GM12878 (cell line): ENCODE measurements at regions not wholly inside any gene's neighbourhood (a gene's known extent, or its start where the extent isn't known, plus 50 kb on each side); places are given as distances from the start of the nearest gene placed in this dataset.
"Not testable (repeated sequence)": the region's sequence is repeated elsewhere in the genome, so short reads cannot be mapped to it uniquely, and the experiment has no call there.

Experiments used
- ATAC-seq: fragments of 200-7000 bp; cut with Tn5 transposase; 3 replicates; pipeline ENCODE4 v1.9.1; 2020; ENCODE audit warnings: mild to moderate bottlenecking, moderate library complexity
- BruUV-seq: library from RNA; stranded (reverse); fragments of 400-500 nt; replicated peaks from 2 replicates; lab custom pipeline; 2021; lab: Mats Ljungman, UMichigan
- CTCF ChIA-PET: fragments of 300-600 bp; sonication (Branson Sonifier 250); formaldehyde crosslinking; extraction: SDS; loops from one replicate; lab custom pipeline; 2021; ENCODE audit warnings: inconsistent platforms; lab: Yijun Ruan, JAX
- POLR2A ChIA-PET: fragments of 350-600 bp; formaldehyde crosslinking; extraction: SDS; loops from one replicate; lab custom pipeline; 2021; ENCODE audit warnings: inconsistent platforms; lab: Charles Lee
- RAD21 ChIA-PET: fragments of 300-600 bp; sonication (Branson Sonifier 250); formaldehyde crosslinking; loops from one replicate; lab custom pipeline; 2023; ENCODE audit warnings: antibody characterized with exemption; ENCODE audit not compliant: unreplicated experiment; lab: Charles Lee
- SMC1A ChIA-PET: fragments of 300-600 bp; sonication (Branson Sonifier 250); formaldehyde crosslinking; loops from one replicate; lab custom pipeline; 2023; ENCODE audit not compliant: unreplicated experiment, uncharacterized antibody; lab: Charles Lee
- DNase-seq: peaks from one replicate; pipeline ENCODE4 v3.0.0-alpha.2; 2011; ENCODE audit warnings: low read depth, low spot score
- FAIRE-seq: peaks from 3 replicates; lab custom pipeline; 2011; peaks lifted over from hg19 to GRCh38; lab: Jason Lieb, UNC
- H2AFZ ChIP-seq: 2 replicates; pipeline ENCODE4 v1.6.0; 2011; ENCODE audit warnings: low read depth, low read length, control low read depth; ENCODE audit not compliant: control insufficient read depth
- H3K27ac ChIP-seq: 2 replicates; pipeline ENCODE4 v1.5.1; 2011; ENCODE audit warnings: control low read depth; ENCODE audit not compliant: control insufficient read depth, insufficient read depth
- H3K27me3 ChIP-seq, 2 experiments: replicated peaks in 1 of 2; 2 replicates each; pipeline versions ENCODE4 v1.6.0 to v1.6.1; 2011; ENCODE audit warnings: low read length in 1 of 2; ENCODE audit not compliant: control insufficient read depth in 2 of 2, insufficient read depth in 2 of 2
- H3K36me3 ChIP-seq, 2 experiments: 2 replicates each; pipeline ENCODE4 v1.5.1; 2011; ENCODE audit warnings: low read length in 1 of 2; ENCODE audit not compliant: control insufficient read depth in 2 of 2, insufficient read depth in 2 of 2
- H3K4me1 ChIP-seq: 2 replicates; pipeline ENCODE4 v1.6.1; 2011; ENCODE audit warnings: mild to moderate bottlenecking, low read length, moderate library complexity, mixed read lengths; ENCODE audit not compliant: control insufficient read depth, insufficient read depth
- H3K4me2 ChIP-seq: 2 replicates; pipeline ENCODE4 v1.6.0; 2011; ENCODE audit warnings: control low read depth; ENCODE audit not compliant: control insufficient read depth, insufficient read depth
- H3K4me3 ChIP-seq: fragments of 200-600 bp; sonication (generic); 2 replicates; pipeline ENCODE4 v1.5.1; 2016
- H3K79me2 ChIP-seq: 2 replicates; pipeline ENCODE4 v1.6.0; 2011; ENCODE audit warnings: low read length; ENCODE audit not compliant: control insufficient read depth, insufficient read depth
- H3K9ac ChIP-seq: 2 replicates; pipeline ENCODE4 v1.8.0; 2011; ENCODE audit warnings: low read length, control low read depth, mixed read lengths; ENCODE audit not compliant: control insufficient read depth, insufficient read depth
- H3K9me3 ChIP-seq: replicated peaks from 3 replicates; pipeline ENCODE4 v1.5.1; 2011; ENCODE audit warnings: mild to moderate bottlenecking, low read length; ENCODE audit not compliant: control insufficient read depth, insufficient read depth
- H4K20me1 ChIP-seq: 2 replicates; pipeline ENCODE4 v1.6.0; 2011; ENCODE audit not compliant: control insufficient read depth, insufficient read depth
- ATF2 ChIP-seq: IDR thresholded peaks from 2 replicates; pipeline ENCODE4 v1.6.1; 2012; ENCODE audit warnings: low read length, inconsistent platforms
- ATF3 ChIP-seq: IDR thresholded peaks from 2 replicates; pipeline ENCODE4 v1.6.1; 2011; ENCODE audit warnings: low read depth, mild to moderate bottlenecking, low read length, moderate library complexity, borderline replicate concordance; ENCODE audit errors: extremely low read depth
- CBFB ChIP-seq: IDR thresholded peaks from 2 replicates; pipeline ENCODE4 v1.6.1; 2016; ENCODE audit warnings: antibody characterized with exemption, low read depth
- CBX5 ChIP-seq: sonication (generic); IDR thresholded peaks from 2 replicates; pipeline ENCODE4 v1.6.1; 2016; ENCODE audit warnings: low read depth, moderate library complexity, mild to moderate bottlenecking, inconsistent platforms
- CHD4 ChIP-seq: fragments of 200-600 bp; sonication (generic); IDR thresholded peaks from 2 replicates; pipeline ENCODE4 v1.6.1; 2016; ENCODE audit warnings: mild to moderate bottlenecking
- EGR1 ChIP-seq, 2 experiments: IDR thresholded peaks; 1 replicate in 1 of 2; 2 replicates in 1 of 2; pipeline ENCODE4 v1.6.1; 2011 to 2012; ENCODE audit warnings: low read depth in 2 of 2, low read length in 2 of 2, borderline replicate concordance in 1 of 2, mild to moderate bottlenecking in 1 of 2, moderate library complexity in 1 of 2
- GABPA ChIP-seq: IDR thresholded peaks from 2 replicates; pipeline ENCODE4 v1.6.1; 2014; ENCODE audit warnings: antibody characterized with exemption, low read depth, mild to moderate bottlenecking, inconsistent platforms
- HDGF ChIP-seq: fragments of 450-650 bp; IDR thresholded peaks from 2 replicates; pipeline ENCODE4 v1.6.1; 2016; ENCODE audit warnings: antibody characterized with exemption
- MAX ChIP-seq: IDR thresholded peaks from 2 replicates; pipeline ENCODE4 v1.6.1; 2012; ENCODE audit warnings: low read depth, low read length, improper control_type of control experiment
- MEF2B ChIP-seq: fragments of 450-650 bp; IDR thresholded peaks from 2 replicates; pipeline ENCODE4 v1.6.1; 2018; ENCODE audit warnings: mild to moderate bottlenecking, moderate library complexity; ENCODE audit not compliant: partially characterized antibody, poor library complexity, severe bottlenecking
- PAX5 ChIP-seq: IDR thresholded peaks from 2 replicates; pipeline ENCODE4 v1.6.1; 2011; ENCODE audit warnings: low read depth, low read length, borderline replicate concordance
- SKIL ChIP-seq: fragments of 450-650 bp; IDR thresholded peaks from 2 replicates; pipeline ENCODE4 v1.6.1; 2017; ENCODE audit warnings: mild to moderate bottlenecking, low read depth, inconsistent platforms; ENCODE audit not compliant: poor library complexity, severe bottlenecking
- TAF1 ChIP-seq: IDR thresholded peaks from 2 replicates; pipeline ENCODE4 v1.6.1; 2011; ENCODE audit warnings: mild to moderate bottlenecking, low read depth, low read length, borderline replicate concordance
- ZNF24 ChIP-seq: fragments of 450-650 bp; IDR thresholded peaks from 2 replicates; pipeline ENCODE4 v1.6.1; 2017; ENCODE audit warnings: antibody characterized with exemption, mild to moderate bottlenecking
- WGBS: methylation state at CpG from one replicate; pipeline ENCODE4 v1.1.6; 2016; ENCODE audit warnings: low lambda C conversion rate; ENCODE audit not compliant: insufficient replicate concordance, insufficient coverage; ENCODE audit errors: missing lambda C conversion rate; 5-methylcytosine and 5-hydroxymethylcytosine counted together
- in situ Hi-C: fragments of 300-500 bp; cut with MboI; formaldehyde crosslinking; loops from 9 replicates; pipeline ENCODE4 v1.14.3; 2018; ENCODE audit warnings: mixed read lengths
- intact Hi-C: fragments of 100-400 bp; cut with micrococcal nuclease; formaldehyde crosslinking; loops from one replicate; pipeline ENCODE4 v1.14.2; 2022; ENCODE audit not compliant: unreplicated experiment

- CTCF ChIA-PET, H3K27ac ChIP-seq, in situ Hi-C loops, FAIRE-seq, H3K79me2 ChIP-seq, H3K9me3 ChIP-seq, H3K4me2 ChIP-seq, H3K36me3 ChIP-seq, DNase-seq, H3K4me1 ChIP-seq, ATAC-seq, H3K4me3 ChIP-seq, RAD21 ChIA-PET, intact Hi-C loops, H3K27me3 ChIP-seq, H2AFZ ChIP-seq, BruUV-seq, SMC1A ChIA-PET, H3K9ac ChIP-seq, POLR2A ChIA-PET, H4K20me1 ChIP-seq: not testable (repeated sequence)
- 15% methylated on average over 3 of the region's 3 CpGs for WGBS
Observed at GRCh38 chr19:30933454-30933853, 415.8 kb downstream of the TSHZ3 start.

GRCh38 chr19:30932854-30933253 lies 416.4 kb downstream of the TSHZ3 start:
- no peak for FAIRE-seq
- POLR2A ChIA-PET: no interaction called here
- no peak overlapping the region for H3K4me2 ChIP-seq
- TF ChIP-seq CHD4 (no peak), ATF3 (no peak), HDGF (no peak), PAX5 (no peak), EGR1 (IDR thresholded peaks at IDR 0.05; ENCODE audit: borderline replicate concordance in 1 of 2, low read depth in 2 of 2, low read length in 2 of 2) (no peak), MEF2B (no peak), MAX (no peak), ATF2 (no peak), TAF1 (no peak), ZNF24 (no peak), GABPA (no peak), SKIL (no peak), CBX5 (no peak), CBFB (no peak)
- intact Hi-C loops (no loop called here), in situ Hi-C loops (no loop called here)
- no TSS peak for BruUV-seq
- H3K9ac ChIP-seq: no peak overlapping the region
- no peak for DNase-seq
- SMC1A ChIA-PET: no interaction called here
- no peak overlapping the region for H3K27ac ChIP-seq
- no peaks in the 10 kb centered on the region; the same call in 2 of the 3 replicates for H3K9me3 ChIP-seq
- RAD21 ChIA-PET: no interaction called here
- H3K36me3 ChIP-seq: no peaks in the 10 kb centered on the region
- H2AFZ ChIP-seq: no peak overlapping the region
- no peak overlapping the region for H3K4me3 ChIP-seq
- ATAC-seq: no peak
- no peaks in the 10 kb centered on the region for H4K20me1 ChIP-seq
- CTCF ChIA-PET: no interaction called here
- 19% methylated on average over 3 of the region's 3 CpGs for WGBS
- H3K4me1 ChIP-seq: no peaks in the 10 kb centered on the region
- no peaks in the 10 kb centered on the region for H3K27me3 ChIP-seq
- no peaks in the 10 kb centered on the region for H3K79me2 ChIP-seq
